PC-3 (cell line): ENCODE measurements at regions not wholly inside any gene's neighbourhood (a gene's known extent, or its start where the extent isn't known, plus 50 kb on each side); places are given as distances from the start of the nearest gene placed in this dataset.

ENCODE experiments used
- ATAC-seq: fragments of 200-7000 bp; cut with Tn5 transposase; 2 replicates; pipeline ENCODE4 v1.9.1; 2020; ENCODE audit warnings: mild to moderate bottlenecking, moderate library complexity
- BruUV-seq: library from RNA; stranded (reverse); fragments of 400-500 nt; replicated peaks from 2 replicates; lab custom pipeline; 2021; lab: Mats Ljungman, UMichigan
- CTCF ChIA-PET: fragments of 300-600 bp; sonication (Branson Sonifier 250); formaldehyde crosslinking; loops from one replicate; lab custom pipeline; 2022; ENCODE audit warnings: antibody characterized with exemption; lab: Charles Lee
- POLR2A ChIA-PET: fragments of 300-600 bp; sonication (Branson Sonifier 250); formaldehyde crosslinking; loops from one replicate; lab custom pipeline; 2022; ENCODE audit warnings: antibody characterized with exemption; ENCODE audit not compliant: unreplicated experiment; lab: Charles Lee
- DNase-seq: peaks from one replicate; pipeline ENCODE4 v3.0.0-alpha.2; 2015
- H2AFZ ChIP-seq: fragments of 300-600 bp; sonication (generic); 2 replicates; pipeline ENCODE4 v1.6.0; 2016; ENCODE audit warnings: antibody characterized with exemption, low read length
- H3F3A ChIP-seq: fragments of 300-600 bp; sonication (generic); one replicate; pipeline ENCODE4 v1.6.0; 2017; ENCODE audit warnings: antibody characterized with exemption, low read length, control low read depth, mild to moderate bottlenecking; ENCODE audit not compliant: unreplicated experiment
- H3K27ac ChIP-seq: fragments of 300-600 bp; sonication (generic); 2 replicates; pipeline ENCODE4 v1.5.1; 2016; ENCODE audit warnings: mild to moderate bottlenecking, low read length
- H3K27me3 ChIP-seq: fragments of 300-600 bp; sonication (generic); 2 replicates; pipeline ENCODE4 v1.6.1; 2016; ENCODE audit warnings: low read length, mixed read lengths
- H3K36me3 ChIP-seq: fragments of 300-600 bp; sonication (generic); 2 replicates; pipeline ENCODE4 v1.6.1; 2016; ENCODE audit warnings: low read depth, mixed run types, low read length, mixed read lengths
- H3K4me1 ChIP-seq: fragments of 300-600 bp; sonication (generic); 2 replicates; pipeline ENCODE4 v1.5.1; 2016; ENCODE audit warnings: low read length; ENCODE audit not compliant: insufficient read depth
- H3K4me2 ChIP-seq: fragments of 300-600 bp; sonication (generic); 2 replicates; pipeline ENCODE4 v1.6.0; 2016; ENCODE audit warnings: low read length
- H3K4me3 ChIP-seq: fragments of 300-600 bp; sonication (generic); 2 replicates; pipeline ENCODE4 v1.5.1; 2016; ENCODE audit warnings: mild to moderate bottlenecking, low read length, mixed read lengths
- H3K79me2 ChIP-seq: fragments of 300-600 bp; sonication (generic); 2 replicates; pipeline ENCODE4 v1.6.1; 2017; ENCODE audit warnings: low read length, mixed read lengths
- H3K9ac ChIP-seq: fragments of 300-600 bp; sonication (generic); 2 replicates; pipeline ENCODE4 v1.6.0; 2016; ENCODE audit warnings: mild to moderate bottlenecking, low read length
- H3K9me2 ChIP-seq: fragments of 300-600 bp; sonication (generic); replicated peaks from 2 replicates; pipeline ENCODE4 v1.6.1; 2016; ENCODE audit warnings: mixed run types, low read length, mixed read lengths
- H3K9me3 ChIP-seq: fragments of 300-600 bp; sonication (generic); 2 replicates; pipeline ENCODE4 v1.6.1; 2016; ENCODE audit warnings: low read length, mixed read lengths
- H4K20me1 ChIP-seq: fragments of 300-600 bp; sonication (generic); 2 replicates; pipeline ENCODE4 v1.6.1; 2016; ENCODE audit warnings: low read length, mixed read lengths
- EZH2 ChIP-seq: fragments of 300-600 bp; sonication (generic); IDR thresholded peaks from one replicate; pipeline ENCODE4 v1.6.1; 2017; ENCODE audit warnings: antibody characterized with exemption, mild to moderate bottlenecking, low read length; ENCODE audit not compliant: unreplicated experiment
- EZH2phosphoT487 ChIP-seq: fragments of 300-600 bp; sonication (generic); IDR thresholded peaks from 2 replicates; pipeline ENCODE4 v1.6.1; 2018; ENCODE audit warnings: mild to moderate bottlenecking, antibody characterized with exemption, low read length, borderline replicate concordance
- intact Hi-C: fragments of 100-400 bp; cut with micrococcal nuclease; formaldehyde crosslinking; loops from 2 replicates; pipeline ENCODE4 v1.9.0; 2023
- TF ChIP-seq, protein P1 (sequence below): fragments of 300-600 bp; sonication (generic); conservative IDR thresholded peaks from 2 replicates; pipeline ENCODE4 v1.5.1; 2017; ENCODE audit warnings: antibody characterized with exemption, low read depth, mild to moderate bottlenecking, low read length

DNA sequence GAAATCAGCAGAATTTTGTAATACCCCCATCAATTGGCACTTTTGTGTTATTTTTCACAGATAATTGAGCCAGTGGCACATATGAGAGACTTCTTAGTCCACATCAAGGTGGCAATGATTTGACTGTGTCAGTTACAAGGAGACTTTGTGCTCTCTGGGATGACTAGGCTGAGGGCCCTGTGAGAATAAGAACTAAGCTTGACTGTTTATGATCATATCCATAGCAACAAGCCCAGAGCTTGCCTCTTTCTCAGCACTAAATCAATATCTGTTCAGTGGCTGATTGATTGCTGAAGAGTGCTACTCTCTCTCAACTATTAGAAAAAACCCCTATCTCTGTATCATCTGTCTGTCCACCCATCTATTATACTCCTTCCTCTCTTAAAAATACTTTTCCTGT, 185.3 kb upstream of the PLPP4 start:
- Histone ChIP-seq H3K4me3 (no peak overlapping the region), H3K27ac (no peak overlapping the region), H3F3A (no peaks in the 10 kb centered on the region), H2AFZ (no peak overlapping the region), H3K4me2 (no peak overlapping the region), H3K27me3 (no peaks in the 10 kb centered on the region), H3K9me3 (no peaks in the 10 kb centered on the region), H3K79me2 (no peaks in the 10 kb centered on the region), H3K9me2 (no peaks in the 10 kb centered on the region), H3K4me1 (no peaks in the 10 kb centered on the region), H3K36me3 (no peaks in the 10 kb centered on the region), H3K9ac (no peak overlapping the region), H4K20me1 (no peaks in the 10 kb centered on the region)
- BruUV-seq = no TSS peak
- intact Hi-C loops = no loop called here
- TF ChIP-seq, protein P1, sequence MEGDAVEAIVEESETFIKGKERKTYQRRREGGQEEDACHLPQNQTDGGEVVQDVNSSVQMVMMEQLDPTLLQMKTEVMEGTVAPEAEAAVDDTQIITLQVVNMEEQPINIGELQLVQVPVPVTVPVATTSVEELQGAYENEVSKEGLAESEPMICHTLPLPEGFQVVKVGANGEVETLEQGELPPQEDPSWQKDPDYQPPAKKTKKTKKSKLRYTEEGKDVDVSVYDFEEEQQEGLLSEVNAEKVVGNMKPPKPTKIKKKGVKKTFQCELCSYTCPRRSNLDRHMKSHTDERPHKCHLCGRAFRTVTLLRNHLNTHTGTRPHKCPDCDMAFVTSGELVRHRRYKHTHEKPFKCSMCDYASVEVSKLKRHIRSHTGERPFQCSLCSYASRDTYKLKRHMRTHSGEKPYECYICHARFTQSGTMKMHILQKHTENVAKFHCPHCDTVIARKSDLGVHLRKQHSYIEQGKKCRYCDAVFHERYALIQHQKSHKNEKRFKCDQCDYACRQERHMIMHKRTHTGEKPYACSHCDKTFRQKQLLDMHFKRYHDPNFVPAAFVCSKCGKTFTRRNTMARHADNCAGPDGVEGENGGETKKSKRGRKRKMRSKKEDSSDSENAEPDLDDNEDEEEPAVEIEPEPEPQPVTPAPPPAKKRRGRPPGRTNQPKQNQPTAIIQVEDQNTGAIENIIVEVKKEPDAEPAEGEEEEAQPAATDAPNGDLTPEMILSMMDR = no peak
- no peak for TF ChIP-seq EZH2
- TF ChIP-seq EZH2phosphoT487 = no peak
- ChIA-PET POLR2A (no interaction called here), CTCF (no interaction called here)
- ATAC-seq (no peak), DNase-seq (no peak)

DNA sequence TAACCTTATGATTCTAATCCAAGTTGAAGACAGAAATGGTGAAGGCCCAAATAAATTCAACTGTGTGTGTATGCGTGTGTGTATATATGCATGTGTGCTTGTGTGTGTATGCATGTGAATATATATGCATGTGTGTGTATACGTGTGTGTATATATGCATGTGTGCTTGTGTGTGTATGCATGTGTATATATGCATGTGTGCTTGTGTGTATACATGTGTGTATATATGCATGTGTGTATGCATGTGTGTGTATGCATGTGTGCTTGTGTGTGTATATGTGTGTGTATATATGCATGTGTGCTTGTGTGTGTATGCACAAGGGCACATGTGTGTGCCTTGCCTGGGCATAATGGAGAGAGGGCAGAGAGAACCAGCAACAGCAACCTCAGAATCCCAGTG, 184.7 kb upstream of the PLPP4 start:
- no TSS peak for BruUV-seq
- no peak for ATAC-seq
- POLR2A ChIA-PET = no interaction called here

DNA sequence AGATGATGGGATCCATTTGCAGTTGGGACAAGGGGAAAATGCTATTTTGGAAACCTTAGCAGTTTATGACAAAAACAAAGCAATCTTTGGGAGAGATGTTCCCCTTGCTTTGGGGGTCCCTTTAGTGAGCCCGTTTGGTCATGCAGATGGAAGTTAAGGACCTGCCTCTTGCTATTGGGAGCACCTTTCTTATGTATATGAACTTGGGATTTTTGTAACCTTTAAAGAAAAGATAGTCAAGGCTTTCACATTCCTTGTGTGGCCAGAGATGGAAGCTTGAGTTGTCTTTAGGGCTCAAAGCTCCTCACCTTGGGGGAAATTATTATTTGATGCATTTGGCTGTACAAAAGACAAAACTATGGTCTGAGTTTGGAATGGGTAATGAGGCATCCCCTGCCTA, 179.0 kb upstream of the PLPP4 start:
- Histone ChIP-seq H3K9me2 (no peaks in the 10 kb centered on the region), H3K4me2 (no peak overlapping the region), H3K79me2 (no peaks in the 10 kb centered on the region), H3F3A (no peaks in the 10 kb centered on the region), H3K9ac (no peak overlapping the region), H3K4me1 (no peaks in the 10 kb centered on the region), H3K36me3 (no peaks in the 10 kb centered on the region), H3K27ac (no peak overlapping the region), H2AFZ (no peak overlapping the region), H3K9me3 (no peaks in the 10 kb centered on the region), H3K27me3 (no peaks in the 10 kb centered on the region), H4K20me1 (no peaks in the 10 kb centered on the region), H3K4me3 (no peak overlapping the region)
- ChIA-PET CTCF (no interaction called here), POLR2A (no interaction called here)
- DNase-seq (no peak), ATAC-seq (no peak)
- intact Hi-C loops = no loop called here
- TF ChIP-seq, protein P1 = no peak
- TF ChIP-seq EZH2 (no peak), EZH2phosphoT487 (no peak)
- BruUV-seq = no TSS peak

More for the DNA sequence above, 184.7 kb upstream of the PLPP4 start:
- CTCF ChIA-PET = no interaction called here
- H2AFZ ChIP-seq = no peak overlapping the region
- no peaks in the 10 kb centered on the region for H3K9me3 ChIP-seq
- no peaks in the 10 kb centered on the region for H3K36me3 ChIP-seq
- no peak for TF ChIP-seq EZH2
- TF ChIP-seq, protein P1 = no peak
- no peak for TF ChIP-seq EZH2phosphoT487
- no peak overlapping the region for H3K27ac ChIP-seq
- intact Hi-C loops = no loop called here
- H3F3A ChIP-seq = no peaks in the 10 kb centered on the region
- H3K9me2 ChIP-seq = no peaks in the 10 kb centered on the region
- H4K20me1 ChIP-seq = no peaks in the 10 kb centered on the region
- DNase-seq = no peak
- H3K4me2 ChIP-seq = no peak overlapping the region
- no peaks in the 10 kb centered on the region for H3K27me3 ChIP-seq
- H3K4me3 ChIP-seq = no peak overlapping the region
- H3K9ac ChIP-seq = no peak overlapping the region
- no peaks in the 10 kb centered on the region for H3K4me1 ChIP-seq
- H3K79me2 ChIP-seq = no peaks in the 10 kb centered on the region
